HG02885 (cell line): ENCODE measurements at regions not wholly inside any gene's neighbourhood (a gene's known extent, or its start where the extent isn't known, plus 50 kb on each side); places are given as distances from the start of the nearest gene placed in this dataset.
"Not testable (repeated sequence)": the region's sequence is repeated elsewhere in the genome, so short reads cannot be mapped to it uniquely, and the experiment has no call there.

ENCODE experiments used
- ATAC-seq: cut with Tn5 transposase; IDR thresholded peaks from one replicate; pipeline ENCODE4 v1.9.1; 2021; ENCODE audit warnings: mild to moderate bottlenecking; ENCODE audit not compliant: unreplicated experiment, poor library complexity

- peak; percentile 82 for ATAC-seq
Observed at GRCh38 chr6:134822920-134823709, 126.8 kb downstream of the ALDH8A1 start.

- no peak for ATAC-seq
Observed at GRCh38 chr6:134821928-134822864, 127.7 kb downstream of the ALDH8A1 start.

- ATAC-seq: no peak
Observed at GRCh38 chr6:134821397-134821796, 128.5 kb downstream of the ALDH8A1 start.

GRCh38 chr6:134819863-134820800 is 129.8 kb downstream of the ALDH8A1 start:
- ATAC-seq: no peak

GRCh38 chr6:134819236-134819635 is 130.7 kb downstream of the ALDH8A1 start:
- ATAC-seq: no peak

GRCh38 chr6:134817448-134817847 is 132.5 kb downstream of the ALDH8A1 start:
- ATAC-seq: no peak

GRCh38 chr6:134816780-134817179 is 133.1 kb downstream of the ALDH8A1 start:
- ATAC-seq: no peak

- no peak for ATAC-seq
Observed at GRCh38 chr6:134816300-134816699, 133.6 kb downstream of the ALDH8A1 start.

- ATAC-seq: no peak
Observed at GRCh38 chr6:134814076-134814695, 135.7 kb downstream of the ALDH8A1 start.

GRCh38 chr6:134813146-134813545 is 136.8 kb downstream of the ALDH8A1 start:
- ATAC-seq: no peak

GRCh38 chr6:134810402-134810801 is 139.5 kb downstream of the ALDH8A1 start:
- no peak for ATAC-seq

- no peak for ATAC-seq
Observed at GRCh38 chr6:134809130-134809529, 140.8 kb downstream of the ALDH8A1 start.

GRCh38 chr6:134806180-134806798 is 143.6 kb downstream of the ALDH8A1 start:
- no peak for ATAC-seq

- no peak for ATAC-seq
Observed at GRCh38 chr6:134805168-134805567, 144.7 kb downstream of the ALDH8A1 start.

GRCh38 chr6:134804311-134804710 is 145.6 kb downstream of the ALDH8A1 start:
- ATAC-seq: not testable (repeated sequence)

- ATAC-seq: no peak
Observed at GRCh38 chr6:134802426-134803058, 147.4 kb downstream of the ALDH8A1 start.

- ATAC-seq: no peak
Observed at GRCh38 chr6:134797400-134798113, 152.3 kb downstream of the ALDH8A1 start.

GRCh38 chr6:134795691-134796090 is 154.2 kb downstream of the ALDH8A1 start:
- ATAC-seq: no peak
